ENCODE measurements at regions not wholly inside any gene's neighbourhood (a gene's known extent, or its start where the extent isn't known, plus 50 kb on each side); places are given as distances from the start of the nearest gene placed in this dataset.

- TF ChIP-seq REST (IDR thresholded peaks at IDR 0.05; ENCODE audit: insufficient read depth in 1 of 2, low read depth in 2 of 2, low read length in 2 of 2), result no peak
- TF ChIP-seq SIN3A (IDR thresholded peaks at IDR 0.05; ENCODE audit: borderline replicate concordance, insufficient read depth, low read length), result no peak
Observed at GRCh38 chr2:239791526-239792404, 233.4 kb downstream of the NDUFA10 start.
